Activated CD4-positive, alpha-beta T cell treated with anti-CD3 and anti-CD28 coated beads, Interleukin-2, amount 50 U/mL, for 24 hours (primary cell): ENCODE measurements at regions not wholly inside any gene's neighbourhood (a gene's known extent, or its start where the extent isn't known, plus 50 kb on each side); places are given as distances from the start of the nearest gene placed in this dataset.

Source experiments
- DNase-seq, 2 donors: peaks; one replicate each; pipeline ENCODE4 v3.0.0-alpha.2; 2020; ENCODE audit warnings: low read depth in 1 of 2, low spot score in 1 of 2

GRCh38 chr22:49255741-49256318 is 571.8 kb downstream of the BRD1 start:
- no peak for DNase-seq

GRCh38 chr22:49255154-49255553 is 572.5 kb downstream of the BRD1 start:
- DNase-seq, result no peak

GRCh38 chr22:49253656-49254055 is 574.0 kb downstream of the BRD1 start:
- DNase-seq, result no peak

GRCh38 chr22:49251371-49251770 is 576.3 kb downstream of the BRD1 start:
- DNase-seq, result no peak

- DNase-seq, result no peak
Measured at GRCh38 chr22:49247194-49247924, 580.3 kb downstream of the BRD1 start.

GRCh38 chr22:49244466-49245420 is 582.9 kb downstream of the BRD1 start:
- DNase-seq, result no peak

GRCh38 chr22:49243965-49244364 is 583.7 kb downstream of the BRD1 start:
- no peak for DNase-seq

- no peak for DNase-seq
Measured at GRCh38 chr22:49243335-49243734, 584.3 kb downstream of the BRD1 start.

- no peak for DNase-seq
Measured at GRCh38 chr22:49242480-49242879, 585.2 kb downstream of the BRD1 start.

GRCh38 chr22:49241174-49241851 is 586.4 kb downstream of the BRD1 start:
- DNase-seq, result no peak

- DNase-seq, result no peak
Measured at GRCh38 chr22:49240472-49240871, 587.2 kb downstream of the BRD1 start.

- no peak for DNase-seq
Measured at GRCh38 chr22:49240016-49240380, 587.7 kb downstream of the BRD1 start.

GRCh38 chr22:49239264-49240015 is 588.2 kb downstream of the BRD1 start:
- DNase-seq, result no peak

- DNase-seq, result no peak
Measured at GRCh38 chr22:49238181-49239141, 589.2 kb downstream of the BRD1 start.

GRCh38 chr22:49237703-49238102 is 590.0 kb downstream of the BRD1 start:
- DNase-seq, result no peak

- DNase-seq, result no peak
Measured at GRCh38 chr22:49237279-49237678, 590.4 kb downstream of the BRD1 start.

- no peak for DNase-seq
Measured at GRCh38 chr22:49236541-49237075, 591.1 kb downstream of the BRD1 start.

GRCh38 chr22:49235463-49236300 is 592.0 kb downstream of the BRD1 start:
- no peak for DNase-seq
